ENCODE measurements at regions not wholly inside any gene's neighbourhood (a gene's known extent, or its start where the extent isn't known, plus 50 kb on each side); places are given as distances from the start of the nearest gene placed in this dataset.

GRCh38 chr5:165871291-165871690 lies 2365.9 kb downstream of the MAT2B start:
- Histone ChIP-seq H3K36me3 (ENCODE audit: control insufficient read depth, insufficient read depth, low read length) (no peaks in the 10 kb centered on the region), H3K9ac (ENCODE audit: low read length) (no peak overlapping the region), H3K4me3 (ENCODE audit: low read depth, low read length) (no peak overlapping the region), H3K9me3 (ENCODE audit: control insufficient read depth, insufficient read depth, low read depth, low read length) (no peaks in the 10 kb centered on the region), H3K27ac (ENCODE audit: low read depth, low read length) (no peak overlapping the region), H3K27me3 (ENCODE audit: control insufficient read depth, insufficient read depth, low read length) (no peaks in the 10 kb centered on the region), H3K4me1 (ENCODE audit: control insufficient read depth, insufficient read depth, low read length) (no peaks in the 10 kb centered on the region)

- H3K36me3 ChIP-seq (ENCODE audit: control insufficient read depth, insufficient read depth, low read length): no peaks in the 10 kb centered on the region
- no peak overlapping the region for H3K4me3 ChIP-seq (ENCODE audit: low read depth, low read length)
- H3K4me1 ChIP-seq (ENCODE audit: control insufficient read depth, insufficient read depth, low read length): no peaks in the 10 kb centered on the region
- no peak overlapping the region for H3K27ac ChIP-seq (ENCODE audit: low read depth, low read length)
- H3K9ac ChIP-seq (ENCODE audit: low read length): no peak overlapping the region
- no peaks in the 10 kb centered on the region for H3K27me3 ChIP-seq (ENCODE audit: control insufficient read depth, insufficient read depth, low read length)
- no peaks in the 10 kb centered on the region for H3K9me3 ChIP-seq (ENCODE audit: control insufficient read depth, insufficient read depth, low read depth, low read length)
Observed at GRCh38 chr5:165874851-165875250, 2369.4 kb downstream of the MAT2B start.

DNA sequence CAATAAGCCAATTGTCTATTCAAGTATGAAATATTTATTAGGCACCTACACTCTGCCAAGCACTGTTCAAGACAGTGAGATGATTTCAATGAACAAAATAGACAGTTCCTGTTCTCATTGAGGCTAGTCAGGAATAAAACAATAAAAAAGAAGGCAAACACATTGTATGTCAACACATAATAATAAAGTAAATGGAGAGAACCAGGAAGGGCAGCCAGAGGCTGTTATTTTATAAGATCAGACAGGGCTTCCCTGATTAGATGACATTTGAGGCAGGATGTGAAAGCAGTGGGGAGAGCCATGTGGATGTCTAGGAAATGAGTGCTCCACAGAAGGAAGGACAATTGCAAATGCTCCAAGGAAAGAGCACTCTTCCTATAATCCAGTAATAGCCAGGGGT lies 2371.1 kb downstream of the MAT2B start:
- Histone ChIP-seq H3K9ac (ENCODE audit: low read length) (no peak overlapping the region), H3K4me1 (ENCODE audit: control insufficient read depth, insufficient read depth, low read length) (no peaks in the 10 kb centered on the region), H3K27ac (ENCODE audit: low read depth, low read length) (no peak overlapping the region), H3K27me3 (ENCODE audit: control insufficient read depth, insufficient read depth, low read length) (no peaks in the 10 kb centered on the region), H3K4me3 (ENCODE audit: low read depth, low read length) (no peak overlapping the region), H3K36me3 (ENCODE audit: control insufficient read depth, insufficient read depth, low read length) (no peaks in the 10 kb centered on the region), H3K9me3 (ENCODE audit: control insufficient read depth, insufficient read depth, low read depth, low read length) (no peaks in the 10 kb centered on the region)

DNA sequence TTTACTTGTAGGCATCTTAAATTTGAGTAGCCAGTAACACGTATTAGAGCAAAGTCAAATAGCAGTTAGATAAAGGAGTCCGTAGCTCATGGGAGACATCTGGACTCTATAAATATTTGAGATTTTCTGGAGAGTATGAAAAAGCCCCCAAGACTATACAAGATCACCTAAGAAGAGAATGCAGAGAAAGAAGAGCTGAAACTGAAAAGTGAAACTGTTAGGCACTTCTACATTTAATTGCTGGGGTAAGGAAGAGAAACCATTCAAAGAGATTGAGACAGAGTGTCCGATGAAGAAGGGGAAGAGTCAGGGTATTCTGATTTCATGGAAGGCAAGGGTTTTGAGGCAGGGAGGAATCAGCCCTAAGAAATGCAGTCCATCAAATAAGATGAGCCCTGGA lies 2372.1 kb downstream of the MAT2B start:
- Histone ChIP-seq H3K9ac (ENCODE audit: low read length) (no peak overlapping the region), H3K27me3 (ENCODE audit: control insufficient read depth, insufficient read depth, low read length) (no peaks in the 10 kb centered on the region), H3K4me1 (ENCODE audit: control insufficient read depth, insufficient read depth, low read length) (no peaks in the 10 kb centered on the region), H3K9me3 (ENCODE audit: control insufficient read depth, insufficient read depth, low read depth, low read length) (no peaks in the 10 kb centered on the region), H3K4me3 (ENCODE audit: low read depth, low read length) (no peak overlapping the region), H3K27ac (ENCODE audit: low read depth, low read length) (no peak overlapping the region), H3K36me3 (ENCODE audit: control insufficient read depth, insufficient read depth, low read length) (no peaks in the 10 kb centered on the region)

- no peaks in the 10 kb centered on the region for H3K36me3 ChIP-seq (ENCODE audit: control insufficient read depth, insufficient read depth, low read length)
- no peaks in the 10 kb centered on the region for H3K4me1 ChIP-seq (ENCODE audit: control insufficient read depth, insufficient read depth, low read length)
- H3K27ac ChIP-seq (ENCODE audit: low read depth, low read length): no peak overlapping the region
- no peak overlapping the region for H3K9ac ChIP-seq (ENCODE audit: low read length)
- no peaks in the 10 kb centered on the region for H3K9me3 ChIP-seq (ENCODE audit: control insufficient read depth, insufficient read depth, low read depth, low read length)
- no peaks in the 10 kb centered on the region for H3K27me3 ChIP-seq (ENCODE audit: control insufficient read depth, insufficient read depth, low read length)
- no peak overlapping the region for H3K4me3 ChIP-seq (ENCODE audit: low read depth, low read length)
Observed at GRCh38 chr5:165881259-165881658, 2375.8 kb downstream of the MAT2B start.

DNA sequence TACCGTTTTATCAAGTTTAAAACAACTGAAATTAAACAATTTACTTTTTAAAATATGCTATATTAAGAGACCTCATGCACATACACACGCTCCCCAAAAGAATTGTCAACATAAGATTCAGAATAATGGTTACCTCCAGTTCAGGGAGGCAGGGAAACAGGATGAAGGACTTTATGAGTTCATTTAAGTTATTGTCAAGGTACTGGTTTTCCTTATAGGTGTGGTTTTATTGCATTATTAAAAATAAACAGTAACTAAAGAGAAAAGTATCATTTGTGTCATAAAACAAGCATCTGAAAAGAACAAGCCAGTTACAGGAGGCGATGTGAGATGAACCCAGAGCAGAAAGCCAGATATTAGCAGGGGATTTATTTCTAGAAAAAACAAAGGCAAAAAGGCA lies 2376.7 kb downstream of the MAT2B start:
- no peak overlapping the region for H3K4me3 ChIP-seq (ENCODE audit: low read depth, low read length)
- H3K9ac ChIP-seq (ENCODE audit: low read length): no peak overlapping the region
- H3K36me3 ChIP-seq (ENCODE audit: control insufficient read depth, insufficient read depth, low read length): no peaks in the 10 kb centered on the region
- H3K27me3 ChIP-seq (ENCODE audit: control insufficient read depth, insufficient read depth, low read length): no peaks in the 10 kb centered on the region
- no peak overlapping the region for H3K27ac ChIP-seq (ENCODE audit: low read depth, low read length)
- H3K9me3 ChIP-seq (ENCODE audit: control insufficient read depth, insufficient read depth, low read depth, low read length): no peaks in the 10 kb centered on the region
- no peaks in the 10 kb centered on the region for H3K4me1 ChIP-seq (ENCODE audit: control insufficient read depth, insufficient read depth, low read length)

DNA sequence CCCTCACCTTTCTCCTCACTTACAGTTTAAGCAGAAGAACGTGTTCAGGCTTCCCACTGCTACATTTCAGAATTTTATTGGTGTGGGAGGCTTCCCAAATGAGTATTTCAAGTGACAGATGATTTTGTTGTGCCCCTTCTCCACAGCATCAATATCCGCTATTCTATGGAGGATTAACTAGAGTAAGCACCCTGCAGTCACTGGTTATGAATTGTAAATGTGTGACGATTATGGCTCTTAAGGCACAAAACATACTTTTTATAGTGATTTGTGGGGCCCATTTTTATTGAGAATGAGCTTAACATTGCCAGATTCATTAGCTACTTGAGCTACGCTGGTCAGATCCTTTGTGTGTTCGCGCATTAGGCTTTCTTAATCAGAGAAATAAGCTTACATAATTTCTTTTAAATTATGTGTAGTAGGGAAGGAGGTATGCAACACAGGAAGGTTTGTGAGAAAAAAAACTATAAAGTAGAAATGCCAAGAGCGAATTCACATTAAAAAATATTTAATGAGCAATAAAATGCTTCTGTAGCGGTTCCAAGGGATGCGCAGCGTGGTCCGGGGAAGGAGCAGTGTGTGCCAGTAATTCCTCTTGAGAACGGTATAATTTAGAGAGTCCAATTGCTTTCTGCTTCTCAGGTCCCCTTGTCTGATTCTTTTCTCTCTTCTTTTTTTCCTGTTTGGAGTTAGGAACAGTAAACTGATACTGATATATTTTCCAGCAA lies 2380.4 kb downstream of the MAT2B start:
- Histone ChIP-seq H3K27ac (ENCODE audit: low read depth, low read length) (no peak overlapping the region), H3K9me3 (ENCODE audit: control insufficient read depth, insufficient read depth, low read depth, low read length) (no peaks in the 10 kb centered on the region), H3K27me3 (ENCODE audit: control insufficient read depth, insufficient read depth, low read length) (no peaks in the 10 kb centered on the region), H3K9ac (ENCODE audit: low read length) (no peak overlapping the region), H3K4me3 (ENCODE audit: low read depth, low read length) (no peak overlapping the region), H3K36me3 (ENCODE audit: control insufficient read depth, insufficient read depth, low read length) (no peaks in the 10 kb centered on the region), H3K4me1 (ENCODE audit: control insufficient read depth, insufficient read depth, low read length) (no peaks in the 10 kb centered on the region)

DNA sequence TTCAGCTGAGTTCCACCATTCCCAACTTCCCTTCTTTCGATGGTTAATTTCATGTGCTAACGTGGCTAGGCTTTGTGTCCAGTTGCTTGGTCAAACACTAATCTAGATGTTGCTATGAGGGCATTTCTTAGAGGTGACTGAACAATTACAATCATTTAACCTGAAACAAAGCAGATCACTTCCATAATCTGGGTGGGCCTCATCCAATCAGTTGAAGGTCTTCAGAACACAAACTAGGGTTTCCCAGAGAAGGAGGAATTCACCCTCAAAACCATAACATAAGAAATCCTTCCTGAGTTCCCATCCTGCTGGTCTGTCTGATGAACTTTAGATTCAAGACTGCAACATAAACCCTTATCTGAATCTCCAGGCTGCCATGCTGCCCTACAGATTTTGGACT lies 2381.7 kb downstream of the MAT2B start:
- Histone ChIP-seq H3K9me3 (ENCODE audit: control insufficient read depth, insufficient read depth, low read depth, low read length) (no peaks in the 10 kb centered on the region), H3K9ac (ENCODE audit: low read length) (no peak overlapping the region), H3K4me3 (ENCODE audit: low read depth, low read length) (no peak overlapping the region), H3K36me3 (ENCODE audit: control insufficient read depth, insufficient read depth, low read length) (no peaks in the 10 kb centered on the region), H3K4me1 (ENCODE audit: control insufficient read depth, insufficient read depth, low read length) (no peaks in the 10 kb centered on the region), H3K27ac (ENCODE audit: low read depth, low read length) (no peak overlapping the region), H3K27me3 (ENCODE audit: control insufficient read depth, insufficient read depth, low read length) (no peaks in the 10 kb centered on the region)

- H3K4me3 ChIP-seq (ENCODE audit: low read depth, low read length): no peak overlapping the region
- no peaks in the 10 kb centered on the region for H3K4me1 ChIP-seq (ENCODE audit: control insufficient read depth, insufficient read depth, low read length)
- no peaks in the 10 kb centered on the region for H3K27me3 ChIP-seq (ENCODE audit: control insufficient read depth, insufficient read depth, low read length)
- H3K27ac ChIP-seq (ENCODE audit: low read depth, low read length): no peak overlapping the region
- no peaks in the 10 kb centered on the region for H3K9me3 ChIP-seq (ENCODE audit: control insufficient read depth, insufficient read depth, low read depth, low read length)
- H3K9ac ChIP-seq (ENCODE audit: low read length): no peak overlapping the region
- H3K36me3 ChIP-seq (ENCODE audit: control insufficient read depth, insufficient read depth, low read length): no peaks in the 10 kb centered on the region
Observed at GRCh38 chr5:165892383-165892782, 2387.0 kb downstream of the MAT2B start.

DNA sequence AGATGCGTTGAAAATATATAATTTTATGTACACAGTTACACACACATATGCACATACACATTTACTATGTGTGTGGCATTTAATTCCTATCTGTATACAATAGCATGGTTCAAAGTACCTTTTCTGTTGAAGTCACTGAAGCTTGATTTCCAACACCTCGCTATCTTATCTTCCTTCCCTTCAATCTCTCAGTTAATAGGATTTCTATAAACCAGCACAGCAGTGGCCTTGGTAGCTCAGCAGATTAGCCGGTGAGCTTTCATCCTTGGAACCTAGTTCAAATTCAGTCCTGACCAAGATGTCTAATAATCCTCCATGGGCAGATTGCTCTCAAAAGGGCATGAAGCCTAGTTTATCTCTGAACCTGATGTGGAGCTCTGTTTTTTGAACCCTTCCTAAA lies 2389.5 kb downstream of the MAT2B start:
- no peak overlapping the region for H3K27ac ChIP-seq (ENCODE audit: low read depth, low read length)
- H3K9ac ChIP-seq (ENCODE audit: low read length): no peak overlapping the region
- no peak overlapping the region for H3K4me3 ChIP-seq (ENCODE audit: low read depth, low read length)
- peaks cover 16% of the 10 kb centered on the region for H3K9me3 ChIP-seq (ENCODE audit: control insufficient read depth, insufficient read depth, low read depth, low read length)
- no peaks in the 10 kb centered on the region for H3K36me3 ChIP-seq (ENCODE audit: control insufficient read depth, insufficient read depth, low read length)
- H3K27me3 ChIP-seq (ENCODE audit: control insufficient read depth, insufficient read depth, low read length): no peaks in the 10 kb centered on the region
- no peaks in the 10 kb centered on the region for H3K4me1 ChIP-seq (ENCODE audit: control insufficient read depth, insufficient read depth, low read length)

- H3K27ac ChIP-seq (ENCODE audit: low read depth, low read length): no peak overlapping the region
- no peaks in the 10 kb centered on the region for H3K27me3 ChIP-seq (ENCODE audit: control insufficient read depth, insufficient read depth, low read length)
- H3K9ac ChIP-seq (ENCODE audit: low read length): no peak overlapping the region
- H3K4me3 ChIP-seq (ENCODE audit: low read depth, low read length): no peak overlapping the region
- H3K9me3 ChIP-seq (ENCODE audit: control insufficient read depth, insufficient read depth, low read depth, low read length): peaks cover 14% of the 10 kb centered on the region
- H3K4me1 ChIP-seq (ENCODE audit: control insufficient read depth, insufficient read depth, low read length): no peaks in the 10 kb centered on the region
- H3K36me3 ChIP-seq (ENCODE audit: control insufficient read depth, insufficient read depth, low read length): no peaks in the 10 kb centered on the region
Observed at GRCh38 chr5:165903835-165904234, 2387.6 kb upstream of the WWC1 start.

GRCh38 chr5:165906871-165907270 lies 2384.6 kb upstream of the WWC1 start:
- Histone ChIP-seq H3K27me3 (ENCODE audit: control insufficient read depth, insufficient read depth, low read length) (no peaks in the 10 kb centered on the region), H3K36me3 (ENCODE audit: control insufficient read depth, insufficient read depth, low read length) (no peaks in the 10 kb centered on the region)

More at GRCh38 chr5:165906871-165907270, 2384.6 kb upstream of the WWC1 start:
- Histone ChIP-seq H3K9ac (ENCODE audit: low read length) (no peak overlapping the region), H3K4me1 (ENCODE audit: control insufficient read depth, insufficient read depth, low read length) (no peaks in the 10 kb centered on the region), H3K27ac (ENCODE audit: low read depth, low read length) (no peak overlapping the region), H3K9me3 (ENCODE audit: control insufficient read depth, insufficient read depth, low read depth, low read length) (peaks cover 13% of the 10 kb centered on the region), H3K4me3 (ENCODE audit: low read depth, low read length) (no peak overlapping the region)
